Muscle of leg (tissue), 3 donors: ENCODE measurements at regions not wholly inside any gene's neighbourhood (a gene's known extent, or its start where the extent isn't known, plus 50 kb on each side); places are given as distances from the start of the nearest gene placed in this dataset.

Source experiments
- DNase-seq: peaks from one replicate; pipeline ENCODE4 v3.0.0; 2013
- H3K27ac ChIP-seq: one replicate; pipeline ENCODE4 v1.5.1; 2013; ENCODE audit warnings: mild to moderate bottlenecking, low read length, control low read depth
- H3K27me3 ChIP-seq: one replicate; pipeline ENCODE4 v1.6.1; 2013; ENCODE audit warnings: low read length; ENCODE audit not compliant: control insufficient read depth, insufficient read depth
- H3K36me3 ChIP-seq: one replicate; pipeline ENCODE4 v1.6.1; 2013; ENCODE audit warnings: low read length; ENCODE audit not compliant: control insufficient read depth, insufficient read depth
- H3K4me1 ChIP-seq: one replicate; pipeline ENCODE4 v1.6.1; 2013; ENCODE audit warnings: low read length; ENCODE audit not compliant: control insufficient read depth, insufficient read depth
- H3K4me3 ChIP-seq: one replicate; pipeline ENCODE4 v1.5.1; 2013; ENCODE audit warnings: low read length, control low read depth
- H3K9me3 ChIP-seq: replicated peaks from 2 replicates; pipeline ENCODE4 v1.6.1; 2013; ENCODE audit warnings: low read depth, low read length; ENCODE audit not compliant: control insufficient read depth
- WGBS: methylation state at CpG from one replicate; pipeline ENCODE4 v1.1.5; 2013; ENCODE audit warnings: missing lambda C conversion rate; ENCODE audit not compliant: insufficient coverage; 5-methylcytosine and 5-hydroxymethylcytosine counted together

GRCh38 chr10:28077889-28078288 is 79.0 kb upstream of the ODAD2 start:
- no peak for DNase-seq
- Histone ChIP-seq H3K4me3 (no peak overlapping the region), H3K36me3 (no peaks in the 10 kb centered on the region), H3K4me1 (no peaks in the 10 kb centered on the region), H3K27me3 (no peaks in the 10 kb centered on the region), H3K9me3 (no peaks in the 10 kb centered on the region), H3K27ac (no peak overlapping the region)
- WGBS = no CpG with 5 or more reads among the region's 4 CpGs

GRCh38 chr10:28075424-28075823 is 76.5 kb upstream of the ODAD2 start:
- WGBS = 94% methylated on average over 7 of the region's 8 CpGs
- H3K27ac ChIP-seq = no peak overlapping the region
- no peaks in the 10 kb centered on the region for H3K9me3 ChIP-seq
- H3K36me3 ChIP-seq = no peaks in the 10 kb centered on the region
- DNase-seq = no peak
- no peaks in the 10 kb centered on the region for H3K27me3 ChIP-seq
- no peaks in the 10 kb centered on the region for H3K4me1 ChIP-seq
- no peak overlapping the region for H3K4me3 ChIP-seq

GRCh38 chr10:28072573-28072972 is 73.7 kb upstream of the ODAD2 start:
- H3K4me3 ChIP-seq = no peak overlapping the region
- H3K4me1 ChIP-seq = no peaks in the 10 kb centered on the region
- H3K36me3 ChIP-seq = no peaks in the 10 kb centered on the region
- DNase-seq = no peak
- no peaks in the 10 kb centered on the region for H3K9me3 ChIP-seq
- no peak overlapping the region for H3K27ac ChIP-seq
- no peaks in the 10 kb centered on the region for H3K27me3 ChIP-seq
- 90% methylated on average over 1 of the region's 1 CpG for WGBS

GRCh38 chr10:28060031-28060607 is 61.2 kb upstream of the ODAD2 start:
- no peaks in the 10 kb centered on the region for H3K9me3 ChIP-seq
- no peaks in the 10 kb centered on the region for H3K4me1 ChIP-seq
- no peak overlapping the region for H3K27ac ChIP-seq
- no peaks in the 10 kb centered on the region for H3K27me3 ChIP-seq
- DNase-seq = no peak
- no peaks in the 10 kb centered on the region for H3K36me3 ChIP-seq
- no peak overlapping the region for H3K4me3 ChIP-seq
- WGBS = 100% methylated on average over 1 of the region's 5 CpGs

- no CpG with 5 or more reads among the region's 7 CpGs for WGBS
- no peaks in the 10 kb centered on the region for H3K27me3 ChIP-seq
- DNase-seq = no peak
Observed at GRCh38 chr10:28058746-28059145, 59.9 kb upstream of the ODAD2 start.

GRCh38 chr10:28054228-28054860 is 55.5 kb upstream of the ODAD2 start:
- WGBS = 100% methylated on average over 1 of the region's 5 CpGs

More at GRCh38 chr10:28058746-28059145, 59.9 kb upstream of the ODAD2 start:
- no peaks in the 10 kb centered on the region for H3K4me1 ChIP-seq
- no peak overlapping the region for H3K27ac ChIP-seq
- H3K4me3 ChIP-seq = no peak overlapping the region
- no peaks in the 10 kb centered on the region for H3K9me3 ChIP-seq
- no peaks in the 10 kb centered on the region for H3K36me3 ChIP-seq

GRCh38 chr10:28049286-28049685 is 50.4 kb upstream of the ODAD2 start:
- H3K36me3 ChIP-seq = no peaks in the 10 kb centered on the region
- H3K4me3 ChIP-seq = no peak overlapping the region
- WGBS = 90% methylated on average over 2 of the region's 2 CpGs
- no peak overlapping the region for H3K27ac ChIP-seq
- no peak for DNase-seq
- H3K27me3 ChIP-seq = no peaks in the 10 kb centered on the region
- no peaks in the 10 kb centered on the region for H3K4me1 ChIP-seq
- H3K9me3 ChIP-seq = no peaks in the 10 kb centered on the region

More at GRCh38 chr10:28054228-28054860, 55.5 kb upstream of the ODAD2 start:
- Histone ChIP-seq H3K36me3 (no peaks in the 10 kb centered on the region), H3K4me3 (no peak overlapping the region), H3K27me3 (no peaks in the 10 kb centered on the region), H3K4me1 (no peaks in the 10 kb centered on the region), H3K9me3 (no peaks in the 10 kb centered on the region), H3K27ac (no peak overlapping the region)
- DNase-seq = peak; percentile 40
